ENCODE measurements at regions not wholly inside any gene's neighbourhood (a gene's known extent, or its start where the extent isn't known, plus 50 kb on each side); places are given as distances from the start of the nearest gene placed in this dataset.

DNA sequence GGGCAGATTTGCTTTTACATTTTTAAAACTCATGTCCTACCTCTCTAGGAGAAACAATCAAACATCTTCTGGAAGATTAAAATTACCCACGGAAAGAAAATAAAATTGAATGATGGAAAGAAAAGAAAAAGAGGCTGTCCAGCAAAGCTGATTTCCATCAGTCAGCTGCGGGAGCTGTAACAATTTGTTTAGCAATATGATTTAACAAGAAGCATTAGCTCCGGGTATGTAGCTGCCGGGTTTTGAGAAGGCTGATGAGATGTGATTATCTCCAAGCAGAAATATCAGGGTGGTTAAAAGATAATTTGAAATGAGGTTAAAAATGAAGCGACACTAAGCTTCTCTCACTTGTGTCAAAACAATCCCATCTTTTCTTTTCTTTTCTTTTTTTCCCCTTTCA lies 608.9 kb upstream of the SALL1 start:
- ChIA-PET CTCF (interaction anchor here (0.8 to 2.2 kb wide), 2 partner anchors 19 to 954 kb away, joined by 3 to 8 read pairs; no protein-coding TSS in a partner anchor), POLR2A (no interaction called here)
- Histone ChIP-seq H3K9ac (replicated peaks; ENCODE audit: extremely low read depth, insufficient read depth, low read length) (no peak overlapping the region), H3K9me3 (replicated peaks; ENCODE audit: control insufficient read depth, insufficient read depth, low read length) (no peaks in the 10 kb centered on the region), H3K27ac (ENCODE audit: insufficient read depth, low read depth, low read length) (no peak overlapping the region), H3K36me3 (ENCODE audit: control insufficient read depth in 2 of 2, extremely low read depth in 1 of 2, insufficient read depth in 2 of 2, low read length in 2 of 2) (no peaks in the 10 kb centered on the region), H3K9me1 (replicated peaks; ENCODE audit: control insufficient read depth, extremely low read depth, insufficient read depth, low read length) (no peaks in the 10 kb centered on the region), H3K4me2 (ENCODE audit: insufficient read depth, low read length) (no peak overlapping the region), H3K4me1 (ENCODE audit: control insufficient read depth, extremely low read depth, insufficient read depth, low read length) (no peaks in the 10 kb centered on the region), H4K20me1 (replicated peaks; ENCODE audit: control insufficient read depth, extremely low read depth, insufficient read depth, low read length) (no peaks in the 10 kb centered on the region), H3K27me3 (ENCODE audit: control insufficient read depth in 2 of 2, insufficient read depth in 2 of 2, low read length in 2 of 2) (no peaks in the 10 kb centered on the region), H2AFZ (ENCODE audit: low read depth, low read length) (no peak overlapping the region), H3K79me2 (ENCODE audit: control insufficient read depth, insufficient read depth, low read length) (no peaks in the 10 kb centered on the region), H3K4me3 (replicated peaks in 1 of 3; ENCODE audit: insufficient read depth in 1 of 3, low read depth in 1 of 3, low read length in 3 of 3) (no peak overlapping the region)
- BruUV-seq (replicated peaks): no TSS peak
- FAIRE-seq (no peak), DNase-seq (ENCODE audit: low read depth, low spot score) (no peak)
- dilution Hi-C loops (cut with MboI; ENCODE audit: extremely low pct_ligation_motif_present, low sequenced_read_pairs): no loop called here
- TF ChIP-seq POLR2A (IDR thresholded peaks at IDR 0.05; ENCODE audit: low read depth, low read length) (no peak), MYC (IDR thresholded peaks at IDR 0.05; ENCODE audit: low read depth, low read length) (no peak), JUN (IDR thresholded peaks at IDR 0.05; ENCODE audit: borderline replicate concordance, insufficient read depth, insufficient read length, low read depth) (no peak), POLR2AphosphoS5 (IDR thresholded peaks at IDR 0.05; ENCODE audit: insufficient read depth, low read depth, low read length) (no peak), FOS (IDR thresholded peaks at IDR 0.05; ENCODE audit: borderline replicate concordance, insufficient read depth, low read length) (no peak)
- TF ChIP-seq, protein P1, sequence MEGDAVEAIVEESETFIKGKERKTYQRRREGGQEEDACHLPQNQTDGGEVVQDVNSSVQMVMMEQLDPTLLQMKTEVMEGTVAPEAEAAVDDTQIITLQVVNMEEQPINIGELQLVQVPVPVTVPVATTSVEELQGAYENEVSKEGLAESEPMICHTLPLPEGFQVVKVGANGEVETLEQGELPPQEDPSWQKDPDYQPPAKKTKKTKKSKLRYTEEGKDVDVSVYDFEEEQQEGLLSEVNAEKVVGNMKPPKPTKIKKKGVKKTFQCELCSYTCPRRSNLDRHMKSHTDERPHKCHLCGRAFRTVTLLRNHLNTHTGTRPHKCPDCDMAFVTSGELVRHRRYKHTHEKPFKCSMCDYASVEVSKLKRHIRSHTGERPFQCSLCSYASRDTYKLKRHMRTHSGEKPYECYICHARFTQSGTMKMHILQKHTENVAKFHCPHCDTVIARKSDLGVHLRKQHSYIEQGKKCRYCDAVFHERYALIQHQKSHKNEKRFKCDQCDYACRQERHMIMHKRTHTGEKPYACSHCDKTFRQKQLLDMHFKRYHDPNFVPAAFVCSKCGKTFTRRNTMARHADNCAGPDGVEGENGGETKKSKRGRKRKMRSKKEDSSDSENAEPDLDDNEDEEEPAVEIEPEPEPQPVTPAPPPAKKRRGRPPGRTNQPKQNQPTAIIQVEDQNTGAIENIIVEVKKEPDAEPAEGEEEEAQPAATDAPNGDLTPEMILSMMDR (IDR thresholded peaks at IDR 0.05; ENCODE audit: extremely low read depth in 1 of 2, insufficient read depth in 1 of 2, low read depth in 1 of 2, low read length in 2 of 2): no peak
- TF ChIP-seq, protein P2, sequence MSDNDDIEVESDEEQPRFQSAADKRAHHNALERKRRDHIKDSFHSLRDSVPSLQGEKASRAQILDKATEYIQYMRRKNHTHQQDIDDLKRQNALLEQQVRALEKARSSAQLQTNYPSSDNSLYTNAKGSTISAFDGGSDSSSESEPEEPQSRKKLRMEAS (IDR thresholded peaks at IDR 0.05; ENCODE audit: insufficient read depth, insufficient read length): no peak
- intact Hi-C loops (cut with micrococcal nuclease): no loop called here

All from endothelial cell of umbilical vein (primary cell).